ENCODE measurements at regions not wholly inside any gene's neighbourhood (a gene's known extent, or its start where the extent isn't known, plus 50 kb on each side); places are given as distances from the start of the nearest gene placed in this dataset.

GRCh38 chr13:107801621-107802020 lies 413.7 kb downstream of the LIG4 start:
- Histone ChIP-seq H3K36me3 (ENCODE audit: control insufficient read depth in 2 of 2, insufficient read depth in 1 of 2, low read length in 2 of 2) (no peaks in the 10 kb centered on the region), H3K4me3 (ENCODE audit: low read depth, low read length) (no peak overlapping the region), H3K27ac (ENCODE audit: extremely low read depth, low read depth, low read length) (no peak overlapping the region), H3K4me1 (ENCODE audit: control insufficient read depth, insufficient read depth, low read length) (no peaks in the 10 kb centered on the region), H3K9me3 (ENCODE audit: control insufficient read depth, insufficient read depth, low read depth, low read length) (no peaks in the 10 kb centered on the region)
- ChIA-PET POLR2A (no interaction called here), CTCF (no interaction called here)
- TF ChIP-seq ZNF549 (tag by site-specific recombination; IDR thresholded peaks at IDR 0.05) (no peak), ZNF248 (tag by site-specific recombination; IDR thresholded peaks at IDR 0.05) (no peak), REPIN1 (tag by site-specific recombination; IDR thresholded peaks at IDR 0.05; ENCODE audit: low read depth) (no peak), ZSCAN23 (tag by site-specific recombination; IDR thresholded peaks at IDR 0.05) (no peak), HOXC10 (CRISPR knock-in tag; IDR thresholded peaks at IDR 0.05) (no peak), PRDM1 (tag by site-specific recombination; IDR thresholded peaks at IDR 0.05) (no peak), KLF1 (tag by site-specific recombination; IDR thresholded peaks at IDR 0.05) (no peak), ZNF561 (tag by site-specific recombination; IDR thresholded peaks at IDR 0.05; ENCODE audit: borderline replicate concordance) (no peak), ZNF202 (tag by site-specific recombination; IDR thresholded peaks at IDR 0.05; ENCODE audit: borderline replicate concordance) (no peak), ZNF518A (tag by site-specific recombination; conservative IDR thresholded peaks at IDR 0.05; ENCODE audit: low read depth) (no peak)

GRCh38 chr13:107799001-107799400 lies 416.3 kb downstream of the LIG4 start:
- Histone ChIP-seq H3K4me3 (ENCODE audit: low read depth, low read length) (no peak overlapping the region), H3K27ac (ENCODE audit: extremely low read depth, low read depth, low read length) (no peak overlapping the region), H3K4me1 (ENCODE audit: control insufficient read depth, insufficient read depth, low read length) (no peaks in the 10 kb centered on the region), H3K9me3 (ENCODE audit: control insufficient read depth, insufficient read depth, low read depth, low read length) (no peaks in the 10 kb centered on the region), H3K36me3 (ENCODE audit: control insufficient read depth in 2 of 2, insufficient read depth in 1 of 2, low read length in 2 of 2) (no peaks in the 10 kb centered on the region)
- POLR2A ChIA-PET: no interaction called here
- CTCF ChIA-PET: no interaction called here
- no peak for TF ChIP-seq ZNF138 (tag by site-specific recombination; IDR thresholded peaks at IDR 0.05; ENCODE audit: borderline replicate concordance)
- no peak for TF ChIP-seq PRDM6 (tag by site-specific recombination; IDR thresholded peaks at IDR 0.05)
- no peak for TF ChIP-seq ZNF10 (tag by site-specific recombination; IDR thresholded peaks at IDR 0.05)
- no peak for TF ChIP-seq ZNF660 (tag by site-specific recombination; IDR thresholded peaks at IDR 0.05)
- TF ChIP-seq ZBTB8A (tag by site-specific recombination; IDR thresholded peaks at IDR 0.05): no peak
- no peak for TF ChIP-seq MYNN (tag by site-specific recombination; IDR thresholded peaks at IDR 0.05; ENCODE audit: borderline replicate concordance)
- no peak for TF ChIP-seq ZNF785 (tag by site-specific recombination; IDR thresholded peaks at IDR 0.05)
- TF ChIP-seq ZNF302 (tag by site-specific recombination; IDR thresholded peaks at IDR 0.05; ENCODE audit: low read depth): no peak
- no peak for TF ChIP-seq ZXDB (tag by site-specific recombination; IDR thresholded peaks at IDR 0.05)
- no peak for TF ChIP-seq ZBTB1 (tag by site-specific recombination; IDR thresholded peaks at IDR 0.05)
- no peak for TF ChIP-seq ZSCAN18 (tag by site-specific recombination; IDR thresholded peaks at IDR 0.05)
- no peak for TF ChIP-seq ZNF426 (tag by site-specific recombination; IDR thresholded peaks at IDR 0.05)
- no peak for TF ChIP-seq ZBTB6 (tag by site-specific recombination; IDR thresholded peaks at IDR 0.05)
- TF ChIP-seq ZNF629 (tag by site-specific recombination; IDR thresholded peaks at IDR 0.05): no peak
- no peak for TF ChIP-seq ZNF843 (tag by site-specific recombination; IDR thresholded peaks at IDR 0.05)
- TF ChIP-seq ZNF324 (tag by site-specific recombination; IDR thresholded peaks at IDR 0.05): no peak
- TF ChIP-seq CTCF (tag by site-specific recombination; IDR thresholded peaks at IDR 0.05): no peak
